GM23338 (cell line): ENCODE measurements at regions not wholly inside any gene's neighbourhood (a gene's known extent, or its start where the extent isn't known, plus 50 kb on each side); places are given as distances from the start of the nearest gene placed in this dataset.

Experiments used
- CREB1 ChIP-seq: fragments of 250-450 bp; sonication (Bioruptor Pico); IDR thresholded peaks from 2 replicates; pipeline ENCODE4 v1.5.0; 2020; ENCODE audit warnings: low read depth, mild to moderate bottlenecking, moderate library complexity
- ETS1 ChIP-seq: IDR thresholded peaks from 2 replicates; pipeline ENCODE4 v1.6.1; 2016; ENCODE audit warnings: antibody characterized with exemption
- JUNB ChIP-seq: IDR thresholded peaks from one replicate; pipeline ENCODE4 v1.6.1; 2016; ENCODE audit warnings: antibody characterized with exemption; ENCODE audit not compliant: unreplicated experiment
- ZNF114 ChIP-seq: fragments of 250-450 bp; sonication (Bioruptor Pico); IDR thresholded peaks from 2 replicates; pipeline ENCODE4 v1.5.0; 2020; ENCODE audit warnings: mild to moderate bottlenecking, moderate library complexity
- ZNF462 ChIP-seq: fragments of 250-450 bp; sonication (Bioruptor Pico); IDR thresholded peaks from 2 replicates; pipeline ENCODE4 v1.5.0; 2020; ENCODE audit warnings: mild to moderate bottlenecking, moderate library complexity

- TF ChIP-seq ZNF462 (CRISPR knock-in tag) (no peak), ZNF114 (CRISPR knock-in tag) (no peak), ETS1 (no peak), CREB1 (CRISPR knock-in tag) (no peak), JUNB (no peak)
Measured at GRCh38 chr5:93644760-93645159, 61.7 kb downstream of the NR2F1 start (continued).
